ENCODE measurements at regions not wholly inside any gene's neighbourhood (a gene's known extent, or its start where the extent isn't known, plus 50 kb on each side); places are given as distances from the start of the nearest gene placed in this dataset.
"Not testable (repeated sequence)": the region's sequence is repeated elsewhere in the genome, so short reads cannot be mapped to it uniquely, and the experiment has no call there.

GRCh38 chr2:194395818-194396217 is 1261.2 kb upstream of the SLC39A10 start:
- TF ChIP-seq TAF1 (IDR thresholded peaks at IDR 0.05; ENCODE audit: borderline replicate concordance, low read depth, low read length) (no peak), POLR2A (IDR thresholded peaks at IDR 0.05; ENCODE audit: low read depth, low read length) (no peak), POLR2AphosphoS5 (IDR thresholded peaks at IDR 0.05; ENCODE audit: low read depth, low read length) (no peak)
- DNase-seq (ENCODE audit: insufficient read length) (no peak), FAIRE-seq (no peak)

DNA sequence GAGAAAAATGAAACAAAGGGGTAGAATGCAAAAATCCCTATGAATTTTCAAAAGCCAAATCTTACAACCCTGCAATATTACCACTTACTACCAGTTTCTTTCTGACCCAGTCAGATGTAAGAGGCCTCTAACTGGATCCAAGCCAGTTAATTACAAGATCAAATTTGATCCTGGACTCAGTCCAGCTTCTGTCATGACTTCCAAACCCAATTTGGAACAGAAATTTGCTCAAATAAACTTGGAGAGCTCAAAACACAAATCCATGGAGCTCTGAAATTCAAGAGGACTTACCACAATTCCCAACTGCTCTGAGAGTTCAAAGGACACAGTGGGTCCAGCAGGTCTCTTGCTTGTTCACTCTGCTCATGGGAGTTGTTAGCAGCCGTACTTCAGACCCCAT is 1271.7 kb upstream of the SLC39A10 start:
- DNase-seq (ENCODE audit: insufficient read length) (no peak), FAIRE-seq (no peak)
- no peak for TF ChIP-seq POLR2A (IDR thresholded peaks at IDR 0.05; ENCODE audit: low read depth, low read length)
- no peak for TF ChIP-seq POLR2AphosphoS5 (IDR thresholded peaks at IDR 0.05; ENCODE audit: low read depth, low read length)
- no peak for TF ChIP-seq TAF1 (IDR thresholded peaks at IDR 0.05; ENCODE audit: borderline replicate concordance, low read depth, low read length)

GRCh38 chr2:194383401-194383800 is 1273.6 kb upstream of the SLC39A10 start:
- TF ChIP-seq TAF1 (IDR thresholded peaks at IDR 0.05; ENCODE audit: borderline replicate concordance, low read depth, low read length) (no peak), POLR2AphosphoS5 (IDR thresholded peaks at IDR 0.05; ENCODE audit: low read depth, low read length) (no peak), POLR2A (IDR thresholded peaks at IDR 0.05; ENCODE audit: low read depth, low read length) (no peak)
- no peak for FAIRE-seq
- DNase-seq (ENCODE audit: insufficient read length) = no peak

DNA sequence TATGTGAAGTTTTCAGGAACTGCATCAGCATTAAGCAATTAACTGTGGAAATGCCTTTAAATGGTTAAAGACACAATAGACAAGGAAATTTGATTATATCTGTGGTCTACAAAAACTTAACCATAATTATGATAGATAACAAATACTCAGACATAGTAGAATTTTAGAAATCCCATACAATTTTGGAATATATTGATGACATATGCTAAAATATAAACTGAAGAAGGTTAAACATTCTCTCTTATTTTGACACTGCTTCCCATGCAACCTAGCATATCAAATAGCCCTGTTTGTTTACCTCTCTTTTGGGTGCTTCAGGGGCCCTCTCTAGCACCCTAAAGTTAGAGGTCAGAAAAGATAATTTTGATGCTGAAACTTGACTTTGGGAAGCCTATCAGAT is 1274.8 kb upstream of the SLC39A10 start:
- DNase-seq (ENCODE audit: insufficient read length) = no peak
- no peak for TF ChIP-seq POLR2AphosphoS5 (IDR thresholded peaks at IDR 0.05; ENCODE audit: low read depth, low read length)
- TF ChIP-seq POLR2A (IDR thresholded peaks at IDR 0.05; ENCODE audit: low read depth, low read length) = no peak
- TF ChIP-seq TAF1 (IDR thresholded peaks at IDR 0.05; ENCODE audit: borderline replicate concordance, low read depth, low read length) = no peak
- no peak for FAIRE-seq

DNA sequence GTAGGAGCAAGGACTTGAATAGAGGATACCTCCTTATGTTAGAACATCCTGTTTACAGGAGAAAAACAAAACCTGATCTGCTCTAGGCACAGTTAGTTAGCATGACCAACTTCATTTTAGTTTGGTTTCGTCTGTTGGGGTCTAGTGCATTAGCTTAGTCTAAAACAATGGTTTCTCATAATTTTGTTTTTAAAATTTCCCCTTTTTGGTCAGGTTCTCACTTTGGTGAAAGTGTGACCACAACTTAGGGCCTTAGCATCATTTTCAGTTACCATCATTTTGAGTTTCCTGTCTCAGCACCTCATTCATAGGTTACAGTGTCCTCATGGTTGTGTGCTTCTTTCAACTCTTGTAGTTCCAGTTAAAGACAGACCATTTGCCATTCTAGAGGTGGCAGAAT is 1277.0 kb upstream of the SLC39A10 start:
- FAIRE-seq (no peak), DNase-seq (ENCODE audit: insufficient read length) (no peak)
- TF ChIP-seq POLR2A (IDR thresholded peaks at IDR 0.05; ENCODE audit: low read depth, low read length) (no peak), TAF1 (IDR thresholded peaks at IDR 0.05; ENCODE audit: borderline replicate concordance, low read depth, low read length) (no peak), POLR2AphosphoS5 (IDR thresholded peaks at IDR 0.05; ENCODE audit: low read depth, low read length) (no peak)

- not testable (repeated sequence) for DNase-seq (ENCODE audit: insufficient read length); FAIRE-seq
Observed at GRCh38 chr2:194367390-194367789, 1289.6 kb upstream of the SLC39A10 start.

GRCh38 chr2:194363878-194364277 is 1293.1 kb upstream of the SLC39A10 start:
- FAIRE-seq (no peak), DNase-seq (ENCODE audit: insufficient read length) (no peak)
- no peak for TF ChIP-seq POLR2A (IDR thresholded peaks at IDR 0.05; ENCODE audit: low read depth, low read length)
- TF ChIP-seq TAF1 (IDR thresholded peaks at IDR 0.05; ENCODE audit: borderline replicate concordance, low read depth, low read length) = no peak
- no peak for TF ChIP-seq POLR2AphosphoS5 (IDR thresholded peaks at IDR 0.05; ENCODE audit: low read depth, low read length)

GRCh38 chr2:194363295-194363694 is 1293.7 kb upstream of the SLC39A10 start:
- TF ChIP-seq TAF1 (IDR thresholded peaks at IDR 0.05; ENCODE audit: borderline replicate concordance, low read depth, low read length) = no peak
- FAIRE-seq = no peak

GRCh38 chr2:194352505-194352904 is 1304.5 kb upstream of the SLC39A10 start:
- DNase-seq (ENCODE audit: insufficient read length) = no peak
- no peak for TF ChIP-seq POLR2AphosphoS5 (IDR thresholded peaks at IDR 0.05; ENCODE audit: low read depth, low read length)
- no peak for TF ChIP-seq TAF1 (IDR thresholded peaks at IDR 0.05; ENCODE audit: borderline replicate concordance, low read depth, low read length)
- no peak for TF ChIP-seq POLR2A (IDR thresholded peaks at IDR 0.05; ENCODE audit: low read depth, low read length)
- FAIRE-seq = no peak

More at GRCh38 chr2:194363295-194363694, 1293.7 kb upstream of the SLC39A10 start:
- DNase-seq (ENCODE audit: insufficient read length) = no peak

GRCh38 chr2:194346193-194346592 is 1310.8 kb upstream of the SLC39A10 start:
- DNase-seq (ENCODE audit: insufficient read length) (no peak), FAIRE-seq (no peak)
- TF ChIP-seq POLR2AphosphoS5 (IDR thresholded peaks at IDR 0.05; ENCODE audit: low read depth, low read length) = no peak
- no peak for TF ChIP-seq POLR2A (IDR thresholded peaks at IDR 0.05; ENCODE audit: low read depth, low read length)
- no peak for TF ChIP-seq TAF1 (IDR thresholded peaks at IDR 0.05; ENCODE audit: borderline replicate concordance, low read depth, low read length)

DNA sequence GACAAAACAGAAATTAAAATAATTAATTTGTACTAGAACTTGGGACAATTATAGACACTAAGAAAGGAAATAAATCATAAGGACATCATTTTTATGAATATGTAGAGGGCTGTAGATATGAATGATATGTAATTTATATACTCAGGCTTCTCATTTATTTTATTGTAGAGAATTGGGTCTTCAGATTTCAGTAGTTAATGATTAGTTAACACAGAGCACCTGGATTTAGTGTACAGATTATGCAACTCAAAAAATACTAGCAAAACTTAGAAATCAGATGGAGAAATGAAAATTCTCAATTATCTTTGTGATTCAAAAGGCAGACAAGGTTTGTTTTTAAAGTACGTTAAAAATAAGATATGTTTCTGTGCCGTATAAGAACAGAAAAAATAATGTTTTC is 1311.7 kb upstream of the SLC39A10 start:
- DNase-seq (ENCODE audit: insufficient read length) (no peak), FAIRE-seq (no peak)
- TF ChIP-seq POLR2AphosphoS5 (IDR thresholded peaks at IDR 0.05; ENCODE audit: low read depth, low read length) (no peak), TAF1 (IDR thresholded peaks at IDR 0.05; ENCODE audit: borderline replicate concordance, low read depth, low read length) (no peak), POLR2A (IDR thresholded peaks at IDR 0.05; ENCODE audit: low read depth, low read length) (no peak)

- FAIRE-seq (no peak), DNase-seq (ENCODE audit: insufficient read length) (no peak)
- no peak for TF ChIP-seq TAF1 (IDR thresholded peaks at IDR 0.05; ENCODE audit: borderline replicate concordance, low read depth, low read length)
- TF ChIP-seq POLR2A (IDR thresholded peaks at IDR 0.05; ENCODE audit: low read depth, low read length) = no peak
- TF ChIP-seq POLR2AphosphoS5 (IDR thresholded peaks at IDR 0.05; ENCODE audit: low read depth, low read length) = no peak
Observed at GRCh38 chr2:194343167-194343566, 1313.9 kb upstream of the SLC39A10 start.

DNA sequence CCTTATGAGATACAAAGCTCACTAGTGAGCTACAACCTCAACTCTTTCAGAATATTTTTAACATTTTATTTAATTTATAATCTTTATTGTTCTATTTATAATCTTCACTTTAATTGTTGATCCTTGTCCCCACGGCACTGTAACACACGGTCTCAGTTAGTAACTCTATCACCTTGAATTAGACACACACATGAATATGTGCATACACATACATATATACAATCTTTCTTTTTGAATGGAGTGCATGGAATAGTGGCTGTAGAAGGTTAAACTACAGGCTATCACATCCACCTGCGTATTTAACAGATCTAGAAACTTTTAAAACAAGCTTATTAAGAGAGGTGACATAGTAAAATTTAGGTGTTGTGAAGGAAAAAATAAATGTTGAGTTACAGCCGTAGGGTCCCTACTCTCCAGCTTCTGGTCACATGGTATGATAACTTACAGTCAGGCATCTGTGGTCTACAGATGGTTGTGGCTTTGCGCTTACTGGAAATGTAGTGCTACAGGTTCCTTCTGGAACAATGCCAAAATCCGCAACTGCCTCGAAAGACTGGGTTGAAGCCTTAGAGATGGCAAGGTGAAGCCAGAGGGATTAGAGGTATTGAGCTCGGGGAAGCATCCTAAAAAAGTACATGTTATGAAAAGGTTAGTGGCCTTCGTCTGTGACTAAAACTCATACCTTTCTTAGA is 1324.1 kb upstream of the SLC39A10 start:
- FAIRE-seq (no peak), DNase-seq (ENCODE audit: insufficient read length) (no peak)
- TF ChIP-seq POLR2A (IDR thresholded peaks at IDR 0.05; ENCODE audit: low read depth, low read length) (no peak), POLR2AphosphoS5 (IDR thresholded peaks at IDR 0.05; ENCODE audit: low read depth, low read length) (no peak), TAF1 (IDR thresholded peaks at IDR 0.05; ENCODE audit: borderline replicate concordance, low read depth, low read length) (no peak)

Data from GM12892 (cell line).